ENCODE measurements at regions not wholly inside any gene's neighbourhood (a gene's known extent, or its start where the extent isn't known, plus 50 kb on each side); places are given as distances from the start of the nearest gene placed in this dataset.

DNA sequence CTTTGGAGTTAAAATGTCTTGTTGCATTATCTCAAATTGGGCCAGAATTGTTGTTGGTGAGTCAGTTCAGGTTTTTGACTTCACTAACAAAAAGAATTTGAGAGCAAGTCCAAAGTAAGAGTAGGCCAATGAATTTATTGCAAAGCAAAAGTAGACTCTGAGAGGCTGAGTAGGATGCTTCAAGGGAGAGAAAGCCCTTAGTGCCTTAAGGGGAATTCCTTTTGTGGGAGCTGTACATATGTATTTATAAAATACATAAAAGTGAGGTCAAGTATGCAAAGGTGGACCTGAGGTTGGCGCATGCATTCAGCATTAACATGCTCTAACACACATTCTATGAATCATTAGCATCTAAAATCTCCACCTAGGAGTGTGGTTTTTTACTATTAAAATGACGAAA, 565.4 kb downstream of the GRXCR1 start:
- Histone ChIP-seq H3K4me1 (ENCODE audit: low read length) (no peaks in the 10 kb centered on the region), H3K36me3 (replicated peaks; ENCODE audit: insufficient read depth, low read length) (no peaks in the 10 kb centered on the region), H3K79me2 (ENCODE audit: low read length) (no peaks in the 10 kb centered on the region), H3K27ac (ENCODE audit: low read length) (no peak overlapping the region), H4K20me1 (ENCODE audit: insufficient read depth, low read length) (no peaks in the 10 kb centered on the region), H2AFZ (ENCODE audit: low read length) (no peak overlapping the region), H3K9me2 (replicated peaks; ENCODE audit: insufficient read depth, low read length) (no peaks in the 10 kb centered on the region), H3K27me3 (replicated peaks; ENCODE audit: insufficient read depth, low read length) (no peaks in the 10 kb centered on the region), H3K4me2 (ENCODE audit: low read depth, low read length) (no peak overlapping the region), H3F3A (ENCODE audit: insufficient read depth, low read length) (no peaks in the 10 kb centered on the region), H3K4me3 (ENCODE audit: low read length) (no peak overlapping the region), H3K9me3 (replicated peaks; ENCODE audit: insufficient read depth, low read length) (no peaks in the 10 kb centered on the region), H3K9ac (ENCODE audit: low read length) (no peak overlapping the region)
- no peak for DNase-seq
- TF ChIP-seq, protein P1, sequence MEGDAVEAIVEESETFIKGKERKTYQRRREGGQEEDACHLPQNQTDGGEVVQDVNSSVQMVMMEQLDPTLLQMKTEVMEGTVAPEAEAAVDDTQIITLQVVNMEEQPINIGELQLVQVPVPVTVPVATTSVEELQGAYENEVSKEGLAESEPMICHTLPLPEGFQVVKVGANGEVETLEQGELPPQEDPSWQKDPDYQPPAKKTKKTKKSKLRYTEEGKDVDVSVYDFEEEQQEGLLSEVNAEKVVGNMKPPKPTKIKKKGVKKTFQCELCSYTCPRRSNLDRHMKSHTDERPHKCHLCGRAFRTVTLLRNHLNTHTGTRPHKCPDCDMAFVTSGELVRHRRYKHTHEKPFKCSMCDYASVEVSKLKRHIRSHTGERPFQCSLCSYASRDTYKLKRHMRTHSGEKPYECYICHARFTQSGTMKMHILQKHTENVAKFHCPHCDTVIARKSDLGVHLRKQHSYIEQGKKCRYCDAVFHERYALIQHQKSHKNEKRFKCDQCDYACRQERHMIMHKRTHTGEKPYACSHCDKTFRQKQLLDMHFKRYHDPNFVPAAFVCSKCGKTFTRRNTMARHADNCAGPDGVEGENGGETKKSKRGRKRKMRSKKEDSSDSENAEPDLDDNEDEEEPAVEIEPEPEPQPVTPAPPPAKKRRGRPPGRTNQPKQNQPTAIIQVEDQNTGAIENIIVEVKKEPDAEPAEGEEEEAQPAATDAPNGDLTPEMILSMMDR (IDR thresholded peaks at IDR 0.05; ENCODE audit: low read length): no peak
- TF ChIP-seq EZH2phosphoT487 (IDR thresholded peaks at IDR 0.05; ENCODE audit: low read length): no peak

DNA sequence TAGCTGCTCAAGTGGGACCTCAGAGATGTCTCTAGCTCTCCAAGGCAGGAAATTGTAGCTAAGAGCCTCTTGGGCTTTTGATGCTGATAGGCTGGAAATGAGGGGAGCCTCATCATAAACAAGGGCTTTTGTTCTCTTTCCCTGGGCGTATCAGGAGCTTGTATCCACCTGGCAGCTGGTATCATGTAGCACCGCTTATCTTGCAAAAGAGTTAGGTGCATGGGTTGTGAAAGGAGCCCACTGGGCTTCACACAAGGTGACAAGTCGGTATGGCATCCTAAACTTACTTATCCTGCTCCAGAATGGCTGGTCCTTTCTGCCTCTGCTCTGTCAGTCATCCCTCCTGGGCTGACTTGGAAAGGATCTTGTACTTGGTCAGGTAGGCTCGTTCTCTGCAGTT, 565.8 kb downstream of the GRXCR1 start:
- no peaks in the 10 kb centered on the region for H3K9me2 ChIP-seq (replicated peaks; ENCODE audit: insufficient read depth, low read length)
- no peak overlapping the region for H3K9ac ChIP-seq (ENCODE audit: low read length)
- no peaks in the 10 kb centered on the region for H3K27me3 ChIP-seq (replicated peaks; ENCODE audit: insufficient read depth, low read length)
- no peaks in the 10 kb centered on the region for H3K4me1 ChIP-seq (ENCODE audit: low read length)
- no peak overlapping the region for H2AFZ ChIP-seq (ENCODE audit: low read length)
- TF ChIP-seq EZH2 (optimal IDR thresholded peaks at IDR 0.05; ENCODE audit: low read depth, low read length): no peak
- TF ChIP-seq, protein P1 (IDR thresholded peaks at IDR 0.05; ENCODE audit: low read length): no peak
- TF ChIP-seq EZH2phosphoT487 (IDR thresholded peaks at IDR 0.05; ENCODE audit: low read length): no peak
- no peaks in the 10 kb centered on the region for H3K36me3 ChIP-seq (replicated peaks; ENCODE audit: insufficient read depth, low read length)
- H3K4me2 ChIP-seq (ENCODE audit: low read depth, low read length): no peak overlapping the region
- H3K79me2 ChIP-seq (ENCODE audit: low read length): no peaks in the 10 kb centered on the region
- H3K27ac ChIP-seq (ENCODE audit: low read length): no peak overlapping the region
- H4K20me1 ChIP-seq (ENCODE audit: insufficient read depth, low read length): no peaks in the 10 kb centered on the region
- no peaks in the 10 kb centered on the region for H3K9me3 ChIP-seq (replicated peaks; ENCODE audit: insufficient read depth, low read length)
- H3F3A ChIP-seq (ENCODE audit: insufficient read depth, low read length): no peaks in the 10 kb centered on the region
- H3K4me3 ChIP-seq (ENCODE audit: low read length): no peak overlapping the region
- no peak for DNase-seq

DNA sequence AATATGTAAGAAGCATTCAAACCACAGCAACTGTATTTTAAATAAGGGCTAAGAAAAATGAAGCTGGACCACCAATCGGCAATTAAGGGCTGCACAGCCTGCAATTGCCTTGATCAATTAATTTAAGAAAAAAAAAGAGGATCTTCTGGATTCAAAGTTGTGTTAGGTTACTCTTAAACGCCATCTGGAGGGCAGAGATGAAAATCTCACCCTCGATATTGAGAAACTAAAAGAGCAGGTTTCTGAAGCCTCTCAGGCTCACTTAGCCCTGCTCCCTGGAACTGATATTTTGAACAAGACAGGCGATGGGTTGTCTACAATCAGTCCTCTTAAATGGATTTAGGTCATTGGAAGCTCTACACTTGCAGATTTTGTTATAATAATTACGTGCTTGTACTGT, 579.4 kb downstream of the GRXCR1 start:
- H2AFZ ChIP-seq (ENCODE audit: low read length): peak overlapping the region; percentile 60; the same call in 1 of the 2 replicates
- H3K9ac ChIP-seq (ENCODE audit: low read length): no peak overlapping the region
- H3K36me3 ChIP-seq (replicated peaks; ENCODE audit: insufficient read depth, low read length): no peaks in the 10 kb centered on the region
- no peaks in the 10 kb centered on the region for H4K20me1 ChIP-seq (ENCODE audit: insufficient read depth, low read length)
- no peaks in the 10 kb centered on the region for H3K9me3 ChIP-seq (replicated peaks; ENCODE audit: insufficient read depth, low read length)
- TF ChIP-seq, protein P1 (IDR thresholded peaks at IDR 0.05; ENCODE audit: low read length): peak; percentile 32
- TF ChIP-seq EZH2phosphoT487 (IDR thresholded peaks at IDR 0.05; ENCODE audit: low read length): no peak
- no peaks in the 10 kb centered on the region for H3K9me2 ChIP-seq (replicated peaks; ENCODE audit: insufficient read depth, low read length)
- no peaks in the 10 kb centered on the region for H3K79me2 ChIP-seq (ENCODE audit: low read length)
- H3K4me3 ChIP-seq (ENCODE audit: low read length): no peak overlapping the region
- no peaks in the 10 kb centered on the region for H3K27me3 ChIP-seq (replicated peaks; ENCODE audit: insufficient read depth, low read length)
- peak; percentile 27 for DNase-seq
- H3K27ac ChIP-seq (ENCODE audit: low read length): no peak overlapping the region
- peak overlapping the region; percentile 24; the same call in 1 of the 2 replicates for H3K4me2 ChIP-seq (ENCODE audit: low read depth, low read length)
- no peaks in the 10 kb centered on the region for H3K4me1 ChIP-seq (ENCODE audit: low read length)
- no peaks in the 10 kb centered on the region for H3F3A ChIP-seq (ENCODE audit: insufficient read depth, low read length)

Measured in MM.1S (cell line).